ENCODE measurements at regions not wholly inside any gene's neighbourhood (a gene's known extent, or its start where the extent isn't known, plus 50 kb on each side); places are given as distances from the start of the nearest gene placed in this dataset.

DNA sequence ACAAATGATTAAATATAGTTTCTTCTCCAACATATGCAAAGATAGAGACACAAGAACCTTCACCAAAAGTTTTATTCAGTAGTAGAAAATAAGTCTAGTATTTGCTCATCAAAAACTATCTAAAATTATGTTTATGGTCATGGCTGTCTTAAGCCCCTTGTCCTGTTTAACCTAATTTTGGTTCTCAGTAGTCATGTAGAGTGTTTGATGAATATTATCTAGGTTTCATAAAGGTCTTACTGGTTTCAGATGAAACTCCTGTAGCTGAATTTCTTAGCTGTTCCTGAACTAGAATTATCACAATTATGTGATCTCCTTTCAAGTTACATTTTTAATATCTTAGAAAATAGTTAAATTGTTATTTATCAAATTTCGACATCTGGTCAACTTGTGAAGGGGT, 228.0 kb upstream of the SPHKAP start:
- H3K4me3 ChIP-seq (ENCODE audit: low read depth, low read length): no peak overlapping the region
- TF ChIP-seq, protein P1, sequence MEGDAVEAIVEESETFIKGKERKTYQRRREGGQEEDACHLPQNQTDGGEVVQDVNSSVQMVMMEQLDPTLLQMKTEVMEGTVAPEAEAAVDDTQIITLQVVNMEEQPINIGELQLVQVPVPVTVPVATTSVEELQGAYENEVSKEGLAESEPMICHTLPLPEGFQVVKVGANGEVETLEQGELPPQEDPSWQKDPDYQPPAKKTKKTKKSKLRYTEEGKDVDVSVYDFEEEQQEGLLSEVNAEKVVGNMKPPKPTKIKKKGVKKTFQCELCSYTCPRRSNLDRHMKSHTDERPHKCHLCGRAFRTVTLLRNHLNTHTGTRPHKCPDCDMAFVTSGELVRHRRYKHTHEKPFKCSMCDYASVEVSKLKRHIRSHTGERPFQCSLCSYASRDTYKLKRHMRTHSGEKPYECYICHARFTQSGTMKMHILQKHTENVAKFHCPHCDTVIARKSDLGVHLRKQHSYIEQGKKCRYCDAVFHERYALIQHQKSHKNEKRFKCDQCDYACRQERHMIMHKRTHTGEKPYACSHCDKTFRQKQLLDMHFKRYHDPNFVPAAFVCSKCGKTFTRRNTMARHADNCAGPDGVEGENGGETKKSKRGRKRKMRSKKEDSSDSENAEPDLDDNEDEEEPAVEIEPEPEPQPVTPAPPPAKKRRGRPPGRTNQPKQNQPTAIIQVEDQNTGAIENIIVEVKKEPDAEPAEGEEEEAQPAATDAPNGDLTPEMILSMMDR (IDR thresholded peaks at IDR 0.05; ENCODE audit: borderline replicate concordance, insufficient read depth, low read depth, low read length): no peak

DNA sequence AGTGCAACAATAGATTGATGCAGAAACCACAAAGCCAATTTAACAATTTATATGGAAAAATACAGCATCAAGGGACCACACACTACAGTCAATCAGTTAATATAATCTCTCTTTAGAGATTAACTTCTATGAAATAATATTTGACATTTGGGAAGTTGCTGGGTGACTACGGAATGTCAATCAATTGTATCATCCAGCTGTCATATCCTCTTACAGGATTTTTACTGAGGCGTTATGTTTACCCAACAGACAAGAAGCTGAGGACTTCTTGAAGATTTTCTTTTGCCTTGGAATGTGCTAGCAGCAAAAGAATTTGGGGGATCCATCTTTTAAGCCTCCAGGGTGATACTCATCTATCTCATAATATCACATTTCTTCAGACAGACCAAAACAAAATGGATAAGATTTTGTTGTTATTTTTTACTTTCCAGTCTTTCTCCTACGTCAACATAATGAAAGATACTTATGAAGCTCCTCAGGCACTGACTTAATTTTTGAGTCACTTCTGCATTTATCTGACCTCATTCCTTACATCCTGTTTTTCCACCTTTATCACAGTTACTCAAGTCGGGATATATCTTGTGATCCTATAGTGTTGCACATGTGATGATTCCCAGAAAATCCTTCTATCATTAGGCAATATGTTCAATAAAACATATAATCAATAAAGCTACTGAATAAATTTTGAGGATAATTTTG, 227.2 kb upstream of the SPHKAP start:
- TF ChIP-seq, protein P1 (IDR thresholded peaks at IDR 0.05; ENCODE audit: borderline replicate concordance, insufficient read depth, low read depth, low read length): no peak
- no peak overlapping the region for H3K4me3 ChIP-seq (ENCODE audit: low read depth, low read length)

DNA sequence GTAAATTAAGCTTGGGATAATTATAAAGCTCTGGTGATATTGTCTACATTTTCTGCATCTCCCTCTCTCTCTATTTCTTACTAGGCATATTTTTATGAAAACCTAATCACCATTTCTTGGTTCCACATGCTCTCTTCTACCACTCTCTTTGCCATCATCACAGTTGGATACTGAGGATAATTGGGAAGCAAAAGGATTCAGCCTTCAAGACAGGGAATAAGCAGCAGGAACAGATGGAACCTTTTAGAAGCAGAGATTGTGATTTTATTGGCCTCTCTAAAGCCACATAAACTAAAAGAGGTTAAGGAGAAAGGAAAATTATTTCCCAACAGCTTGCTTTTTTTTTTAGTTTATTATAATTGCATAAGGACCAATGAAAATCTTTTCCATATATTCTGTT, 226.3 kb upstream of the SPHKAP start:
- TF ChIP-seq, protein P1 (IDR thresholded peaks at IDR 0.05; ENCODE audit: borderline replicate concordance, insufficient read depth, low read depth, low read length): no peak
- no peak overlapping the region for H3K4me3 ChIP-seq (ENCODE audit: low read depth, low read length)

DNA sequence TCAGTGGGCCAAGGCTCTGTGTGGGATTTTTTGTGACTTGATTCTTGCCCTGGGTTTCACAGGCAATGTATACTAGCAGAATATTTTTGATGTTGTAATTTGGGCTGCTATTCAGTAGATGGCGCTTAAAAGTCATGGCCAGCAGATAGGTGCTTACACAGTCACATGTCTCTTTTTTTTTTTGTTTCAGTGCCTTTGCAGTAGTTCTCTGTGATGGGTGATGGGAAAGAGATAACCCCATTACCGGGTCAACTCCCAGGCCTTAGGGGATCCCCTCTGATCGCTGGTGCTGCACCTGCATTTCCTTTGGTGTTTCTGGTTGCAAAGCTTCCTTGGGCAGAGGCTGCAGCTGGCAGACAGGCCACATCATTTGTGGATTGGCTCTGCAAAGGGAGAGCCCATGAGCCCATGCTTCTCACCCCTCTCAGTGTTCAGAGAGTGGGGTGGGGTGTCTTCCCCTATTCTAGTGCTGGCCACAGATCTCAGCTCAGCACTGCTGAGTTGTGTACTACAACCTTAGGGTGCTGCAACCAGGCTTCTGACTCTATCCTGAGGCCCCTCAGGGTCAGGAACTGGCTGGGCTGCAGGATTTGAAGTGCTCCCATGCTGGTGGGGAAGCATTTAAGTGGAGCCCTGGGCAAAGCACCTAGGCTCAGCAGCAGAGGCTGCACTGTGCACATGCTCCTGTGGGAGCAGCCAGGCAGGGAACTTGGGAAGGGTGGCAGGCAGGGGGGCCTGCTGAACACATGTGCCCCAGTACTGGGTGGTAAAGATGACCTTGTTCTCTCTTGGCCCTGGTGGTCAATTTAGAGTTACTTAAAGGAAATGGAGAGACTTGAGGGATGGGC, 219.8 kb upstream of the SPHKAP start:
- TF ChIP-seq, protein P1 (IDR thresholded peaks at IDR 0.05; ENCODE audit: borderline replicate concordance, insufficient read depth, low read depth, low read length): peak; percentile 7; the same call in 1 of the 2 replicates
- no peak overlapping the region for H3K4me3 ChIP-seq (ENCODE audit: low read depth, low read length)

DNA sequence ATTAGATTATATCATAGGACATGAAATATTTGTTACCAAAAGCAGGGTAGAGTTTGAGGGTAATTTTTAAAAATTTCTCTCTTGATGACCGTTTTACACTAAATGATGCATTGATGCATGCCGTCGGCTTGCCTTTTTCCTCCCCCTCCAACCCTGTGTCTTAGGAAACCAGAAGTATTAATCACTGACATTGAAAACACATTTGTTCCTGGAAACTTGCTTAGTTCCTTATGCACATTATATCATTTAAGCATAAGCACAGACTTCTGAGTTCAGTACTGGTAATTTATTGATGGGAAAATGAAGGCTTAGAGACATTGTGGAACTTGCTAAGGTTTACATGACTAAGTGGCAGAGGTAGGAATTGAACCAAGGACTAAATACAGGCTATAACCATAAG, 206.3 kb upstream of the SPHKAP start:
- H3K4me3 ChIP-seq (ENCODE audit: low read depth, low read length): no peak overlapping the region
- TF ChIP-seq, protein P1 (IDR thresholded peaks at IDR 0.05; ENCODE audit: borderline replicate concordance, insufficient read depth, low read depth, low read length): no peak

DNA sequence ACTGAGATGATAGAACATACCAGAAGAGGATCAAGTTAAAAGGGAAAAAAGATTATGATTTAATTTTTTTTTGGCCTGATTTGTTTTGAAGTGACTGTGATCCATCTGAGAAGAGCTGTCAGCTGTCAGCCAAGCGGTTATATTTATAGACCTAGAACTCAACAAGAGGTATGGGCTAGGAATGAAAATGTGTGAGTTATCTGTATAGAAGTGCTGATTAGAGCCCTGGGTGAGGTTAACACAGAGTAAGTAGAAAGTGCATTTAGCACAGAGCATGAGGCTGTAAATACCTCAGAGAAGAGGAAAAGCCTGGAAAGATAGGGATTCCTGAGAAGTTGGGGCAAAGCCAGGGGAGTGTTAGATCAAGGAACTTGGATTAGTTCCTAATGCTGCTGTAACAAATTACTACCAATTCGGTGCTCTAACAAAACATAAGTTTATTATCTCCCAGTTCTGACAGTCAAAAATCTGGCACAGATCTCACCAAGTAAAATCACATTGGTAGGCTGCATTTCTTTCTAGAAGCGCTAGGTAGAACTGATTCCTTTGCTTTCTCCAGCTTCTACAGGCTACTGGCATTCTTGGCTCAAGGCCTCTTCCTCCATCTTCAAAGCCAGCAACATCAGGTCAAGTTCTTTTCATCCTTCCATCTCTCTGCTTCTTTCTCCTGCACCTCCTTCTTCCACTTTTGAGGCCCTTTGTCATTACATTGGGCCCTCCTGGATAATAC, 197.4 kb upstream of the SPHKAP start:
- TF ChIP-seq, protein P1 (IDR thresholded peaks at IDR 0.05; ENCODE audit: borderline replicate concordance, insufficient read depth, low read depth, low read length): no peak
- no peak overlapping the region for H3K4me3 ChIP-seq (ENCODE audit: low read depth, low read length)

All from GM12875 (cell line).